ENCODE measurements at regions not wholly inside any gene's neighbourhood (a gene's known extent, or its start where the extent isn't known, plus 50 kb on each side); places are given as distances from the start of the nearest gene placed in this dataset.

DNA sequence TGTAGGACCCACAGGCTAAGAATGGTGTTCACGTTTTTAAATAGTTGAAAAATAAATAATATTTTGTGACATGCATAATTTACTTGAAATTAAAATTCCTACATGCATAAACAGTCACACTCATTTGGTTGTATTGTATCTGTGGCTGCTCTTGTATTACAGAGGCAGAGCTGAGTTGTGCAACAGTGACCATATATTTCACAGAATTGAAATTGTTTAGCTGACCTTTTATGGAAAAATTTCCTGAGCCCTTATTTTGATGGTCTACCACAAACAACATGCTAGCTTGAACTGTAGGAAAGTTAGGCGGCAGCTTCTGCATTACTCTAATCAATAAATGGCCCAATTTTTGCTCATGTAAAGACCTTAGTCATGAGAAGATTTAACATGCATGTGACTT, 633.4 kb upstream of the AADAT start:
- TF ChIP-seq CTCF (IDR thresholded peaks at IDR 0.05): no peak
- TF ChIP-seq POLR2A (IDR thresholded peaks at IDR 0.05): no peak

All from body of pancreas (tissue), 4 donors.